H9 (cell line): ENCODE measurements at regions not wholly inside any gene's neighbourhood (a gene's known extent, or its start where the extent isn't known, plus 50 kb on each side); places are given as distances from the start of the nearest gene placed in this dataset.

Experiments
- DNase-seq: peaks from one replicate; pipeline ENCODE4 v3.0.0-alpha.2; 2017
- H2AFZ ChIP-seq: one replicate; pipeline ENCODE4 v1.6.1; 2013; ENCODE audit warnings: mild to moderate bottlenecking, low read length, control low read depth, moderate library complexity
- H2AK5ac ChIP-seq: 2 replicates; pipeline ENCODE4 v1.6.1; 2013; ENCODE audit warnings: low read length, control low read depth, mixed read lengths; ENCODE audit not compliant: insufficient read length
- H2BK120ac ChIP-seq: one replicate; pipeline ENCODE4 v1.6.1; 2013; ENCODE audit warnings: low read depth, mild to moderate bottlenecking, low read length, control low read depth, inconsistent platforms; ENCODE audit not compliant: poor library complexity, severe bottlenecking
- H2BK12ac ChIP-seq: 2 replicates; pipeline ENCODE4 v1.6.1; 2013; ENCODE audit warnings: low read length, control low read depth, mixed read lengths, low read depth; ENCODE audit not compliant: insufficient read length
- H2BK15ac ChIP-seq: 2 replicates; pipeline ENCODE4 v1.6.1; 2013; ENCODE audit warnings: low read depth, low read length, control low read depth
- H2BK20ac ChIP-seq: one replicate; pipeline ENCODE4 v1.6.1; 2013; ENCODE audit warnings: low read depth, mild to moderate bottlenecking, low read length, control low read depth, inconsistent platforms; ENCODE audit not compliant: poor library complexity, severe bottlenecking
- H2BK5ac ChIP-seq: 2 replicates; pipeline ENCODE4 v1.6.1; 2013; ENCODE audit warnings: low read length, control low read depth, mixed read lengths; ENCODE audit not compliant: insufficient read length
- H3K14ac ChIP-seq: 2 replicates; pipeline ENCODE4 v1.6.1; 2013; ENCODE audit warnings: low read length, control low read depth; ENCODE audit not compliant: insufficient read depth
- H3K18ac ChIP-seq: 2 replicates; pipeline ENCODE4 v1.6.1; 2013; ENCODE audit warnings: low read depth, mild to moderate bottlenecking, mixed read lengths, low read length, control low read depth; ENCODE audit not compliant: insufficient read length
- H3K23ac ChIP-seq: 2 replicates; pipeline ENCODE4 v1.6.1; 2013; ENCODE audit warnings: low read length, control low read depth, mixed read lengths, low read depth; ENCODE audit not compliant: insufficient read length
- H3K23me2 ChIP-seq: 2 replicates; pipeline ENCODE4 v1.6.1; 2013; ENCODE audit warnings: low read depth, mild to moderate bottlenecking, mixed read lengths, low read length, control low read depth; ENCODE audit not compliant: insufficient read length, poor library complexity, severe bottlenecking
- H3K27ac ChIP-seq: 2 replicates; pipeline ENCODE4 v1.5.1; 2013; ENCODE audit warnings: low read length, control low read depth, mixed read lengths, low read depth; ENCODE audit not compliant: insufficient read length
- H3K27me3 ChIP-seq: 2 replicates; pipeline ENCODE4 v1.6.1; 2013; ENCODE audit warnings: low read length, control low read depth, inconsistent platforms; ENCODE audit not compliant: insufficient read depth
- H3K4ac ChIP-seq: 2 replicates; pipeline ENCODE4 v1.6.1; 2013; ENCODE audit warnings: low read depth, mild to moderate bottlenecking, control low read depth, inconsistent platforms, low read length, moderate library complexity
- H3K4me1 ChIP-seq: 2 replicates; pipeline ENCODE4 v1.6.1; 2013; ENCODE audit warnings: low read length, control low read depth, inconsistent platforms; ENCODE audit not compliant: insufficient read depth
- H3K4me2 ChIP-seq: 2 replicates; pipeline ENCODE4 v1.6.1; 2013; ENCODE audit warnings: low read length, control low read depth, mixed read lengths; ENCODE audit not compliant: insufficient read length, insufficient read depth
- H3K56ac ChIP-seq: 2 replicates; pipeline ENCODE4 v1.6.1; 2013; ENCODE audit warnings: low read depth, mild to moderate bottlenecking, mixed read lengths, low read length, control low read depth; ENCODE audit not compliant: insufficient read length
- H3K79me1 ChIP-seq: 2 replicates; pipeline ENCODE4 v1.6.1; 2013; ENCODE audit warnings: low read depth, mild to moderate bottlenecking, moderate library complexity, low read length, control low read depth, inconsistent platforms; ENCODE audit not compliant: insufficient read depth, poor library complexity, severe bottlenecking
- H3K79me2 ChIP-seq: 2 replicates; pipeline ENCODE4 v1.6.1; 2013; ENCODE audit warnings: low read length, control low read depth, inconsistent platforms; ENCODE audit not compliant: insufficient read depth
- H3K9ac ChIP-seq: 2 replicates; pipeline ENCODE4 v1.6.1; 2013; ENCODE audit warnings: low read length, control low read depth, mixed read lengths; ENCODE audit not compliant: insufficient read length; ENCODE audit errors: extremely low read depth
- H3K9me3 ChIP-seq: one replicate; pipeline ENCODE4 v1.6.1; 2013; ENCODE audit warnings: low read depth, low read length, inconsistent platforms; ENCODE audit not compliant: control insufficient read depth
- H3T11ph ChIP-seq: one replicate; pipeline ENCODE4 v1.6.1; 2013; ENCODE audit warnings: mild to moderate bottlenecking, low read length, control low read depth, inconsistent platforms
- H4K20me1 ChIP-seq: one replicate; pipeline ENCODE4 v1.6.1; 2013; ENCODE audit not compliant: control insufficient read depth, insufficient read length, insufficient read depth
- H4K5ac ChIP-seq: 2 replicates; pipeline ENCODE4 v1.6.1; 2013; ENCODE audit warnings: low read depth, mild to moderate bottlenecking, mixed read lengths, low read length, control low read depth; ENCODE audit not compliant: insufficient read length
- H4K8ac ChIP-seq: replicated peaks from 2 replicates; pipeline ENCODE4 v1.6.1; 2013; ENCODE audit warnings: low read length, control low read depth, mixed read lengths, low read depth; ENCODE audit not compliant: insufficient read length
- H4K91ac ChIP-seq: 2 replicates; pipeline ENCODE4 v1.6.1; 2013; ENCODE audit warnings: low read depth, mild to moderate bottlenecking, moderate library complexity, mixed read lengths, low read length, control low read depth; ENCODE audit not compliant: insufficient read length
- H3K27ac Mint-ChIP-seq, 3 experiments: 2 replicates in 2 of 3; 3 replicates in 1 of 3; pipeline ENCODE4 v1.8.0; 2020 to 2021; ENCODE audit warnings: mixed read lengths in 3 of 3, mild to moderate bottlenecking in 1 of 3, moderate library complexity in 1 of 3
- H3K27me3 Mint-ChIP-seq: 2 replicates; pipeline ENCODE4 v1.8.0; 2021; ENCODE audit warnings: low read depth, mild to moderate bottlenecking, moderate library complexity, mixed read lengths
- H3K36me3 Mint-ChIP-seq, 3 experiments: 2 replicates in 2 of 3; 3 replicates in 1 of 3; pipeline ENCODE4 v1.8.0; 2020 to 2021; ENCODE audit warnings: low read depth in 3 of 3, mixed read lengths in 3 of 3; ENCODE audit not compliant: insufficient read depth in 1 of 3
- H3K4me1 Mint-ChIP-seq, 2 experiments: 2 replicates each; pipeline ENCODE4 v1.8.0; 2020; ENCODE audit warnings: mixed read lengths in 2 of 2
- H3K4me3 Mint-ChIP-seq, 2 experiments: 2 replicates in 1 of 2; 3 replicates in 1 of 2; pipeline ENCODE4 v1.8.0; 2020 to 2021; ENCODE audit warnings: mild to moderate bottlenecking in 2 of 2, mixed read lengths in 2 of 2, moderate library complexity in 1 of 2
- H3K9me3 Mint-ChIP-seq, 2 experiments: 2 replicates in 1 of 2; 3 replicates in 1 of 2; pipeline ENCODE4 v1.8.0; 2020; ENCODE audit warnings: mild to moderate bottlenecking in 2 of 2, mixed read lengths in 2 of 2, moderate library complexity in 1 of 2
- CTCF ChIP-seq: fragments of 200-600 bp; sonication (generic); conservative IDR thresholded peaks from 3 replicates; pipeline ENCODE4 v1.8.0; 2021; ENCODE audit warnings: antibody characterized with exemption, mild to moderate bottlenecking
- WGBS: extraction: QIAGEN DNeasy Blood & Tissue Kit; methylation state at CpG from one replicate; pipeline ENCODE4 v1.1.7; 2013; ENCODE audit warnings: missing lambda C conversion rate, low lambda C conversion rate, mixed read lengths; ENCODE audit not compliant: insufficient read length; ENCODE audit errors: extremely low coverage; 5-methylcytosine and 5-hydroxymethylcytosine counted together

GRCh38 chrX:40261833-40262156 is 164.0 kb upstream of the BCOR start:
- Histone ChIP-seq H4K8ac (no peak overlapping the region), H2BK12ac (no peak overlapping the region), H3K4ac (no peak overlapping the region), H4K91ac (no peak overlapping the region), H3K9me3 (no peaks in the 10 kb centered on the region), H3K23ac (no peak overlapping the region), H2BK120ac (no peak overlapping the region), H3K9ac (no peak overlapping the region), H2BK20ac (no peak overlapping the region), H3K79me2 (no peaks in the 10 kb centered on the region), H2AK5ac (no peak overlapping the region), H3K27me3 (no peaks in the 10 kb centered on the region; the same call in 1 of the 2 replicates), H2BK5ac (no peak overlapping the region), H4K5ac (no peak overlapping the region), H3K18ac (no peak overlapping the region), H2BK15ac (no peak overlapping the region), H3K56ac (no peak overlapping the region), H4K20me1 (no peaks in the 10 kb centered on the region), H2AFZ (no peak overlapping the region), H3K14ac (no peak overlapping the region), H3T11ph (no peak overlapping the region), H3K4me1 (peaks cover 3% of the 10 kb centered on the region; the same call in 1 of the 2 replicates), H3K79me1 (no peaks in the 10 kb centered on the region), H3K27ac (no peak overlapping the region), H3K23me2 (peaks cover 3% of the 10 kb centered on the region), H3K4me2 (no peak overlapping the region)
- H3K27ac Mint-ChIP-seq: no peak overlapping the region
- no peaks in the 10 kb centered on the region; a peak in 3 of 7 replicates for H3K36me3 Mint-ChIP-seq
- TF ChIP-seq CTCF: no peak
- peaks cover 11 to 13% of the 10 kb centered on the region in 2 experiments for H3K4me1 Mint-ChIP-seq
- H3K9me3 Mint-ChIP-seq: peaks cover 64 to 67% of the 10 kb centered on the region in 2 experiments
- H3K4me3 Mint-ChIP-seq: no peak overlapping the region
- no CpG with 5 or more reads among the region's 7 CpGs for WGBS
- peaks cover 37% of the 10 kb centered on the region for H3K27me3 Mint-ChIP-seq
- no peak for DNase-seq
